Endothelial cell of umbilical vein (primary cell): ENCODE measurements at regions not wholly inside any gene's neighbourhood (a gene's known extent, or its start where the extent isn't known, plus 50 kb on each side); places are given as distances from the start of the nearest gene placed in this dataset.

ENCODE experiments used
- BruUV-seq: library from RNA; stranded (reverse); fragments of 400-500 nt; replicated peaks from 2 replicates; lab custom pipeline; 2021; lab: Mats Ljungman, UMichigan
- CTCF ChIA-PET: fragments of 300-600, 350-600 bp; sonication (Branson Sonifier 250); formaldehyde crosslinking; loops from one replicate; lab custom pipeline; 2021; ENCODE audit warnings: antibody characterized with exemption, inconsistent platforms; lab: Charles Lee
- POLR2A ChIA-PET: fragments of 300-600, 350-600 bp; sonication (Branson Sonifier 250); formaldehyde crosslinking; loops from one replicate; lab custom pipeline; 2021; ENCODE audit warnings: antibody characterized with exemption, inconsistent platforms; lab: Charles Lee
- DNase-seq: peaks from one replicate; pipeline ENCODE4 v3.0.0-alpha.2; 2011; ENCODE audit warnings: low read depth, low spot score
- FAIRE-seq: peaks from 2 replicates; lab custom pipeline; 2011; peaks lifted over from hg19 to GRCh38; lab: Jason Lieb, UNC
- H2AFZ ChIP-seq: 2 replicates; pipeline ENCODE4 v1.6.0; 2012; ENCODE audit warnings: low read depth, low read length, control low read depth, inconsistent platforms
- H3K27ac ChIP-seq: 2 replicates; pipeline ENCODE4 v1.5.1; 2011; ENCODE audit warnings: low read depth, mild to moderate bottlenecking, control low read depth, low read length, moderate library complexity; ENCODE audit not compliant: insufficient read depth
- H3K27me3 ChIP-seq, 2 experiments: 2 replicates each; pipeline versions ENCODE4 v1.6.0 to v1.6.1; 2011; ENCODE audit warnings: low read length in 2 of 2, mixed read lengths in 1 of 2; ENCODE audit not compliant: control insufficient read depth in 2 of 2, insufficient read depth in 2 of 2
- H3K36me3 ChIP-seq, 2 experiments: 2 replicates in 1 of 2; 3 replicates in 1 of 2; pipeline ENCODE4 v1.5.1; 2011; ENCODE audit warnings: low read length in 2 of 2, mild to moderate bottlenecking in 1 of 2, moderate library complexity in 1 of 2; ENCODE audit not compliant: control insufficient read depth in 2 of 2, insufficient read depth in 2 of 2; ENCODE audit errors: extremely low read depth in 1 of 2
- H3K4me1 ChIP-seq: 3 replicates; pipeline ENCODE4 v1.5.1; 2011; ENCODE audit warnings: mild to moderate bottlenecking, low read length; ENCODE audit not compliant: control insufficient read depth, insufficient read depth; ENCODE audit errors: extremely low read depth
- H3K4me2 ChIP-seq: 2 replicates; pipeline ENCODE4 v1.6.1; 2011; ENCODE audit warnings: low read length, control low read depth, mixed read lengths; ENCODE audit not compliant: insufficient read depth
- H3K4me3 ChIP-seq, 3 experiments: fragments of 200-600 bp in 1 of 3; sonication (generic), shearing (Covaris generic) in 1 of 3; replicated peaks in 1 of 3; 2 replicates each; pipeline ENCODE4 v1.5.1; 2011 to 2016; ENCODE audit warnings: control low read depth in 3 of 3, low read length in 3 of 3, mild to moderate bottlenecking in 2 of 3, inconsistent platforms in 1 of 3, low read depth in 1 of 3, moderate library complexity in 1 of 3; ENCODE audit not compliant: insufficient read depth in 1 of 3
- H3K79me2 ChIP-seq: 2 replicates; pipeline ENCODE4 v1.6.0; 2012; ENCODE audit warnings: low read length, inconsistent platforms; ENCODE audit not compliant: control insufficient read depth, insufficient read depth
- H3K9ac ChIP-seq: replicated peaks from 2 replicates; pipeline ENCODE3; 2011; ENCODE audit warnings: low read length, control low read depth; ENCODE audit not compliant: insufficient read depth; ENCODE audit errors: extremely low read depth
- H3K9me1 ChIP-seq: replicated peaks from 3 replicates; pipeline ENCODE4 v1.6.0; 2011; ENCODE audit warnings: mild to moderate bottlenecking, low read length; ENCODE audit not compliant: control insufficient read depth, insufficient read depth; ENCODE audit errors: extremely low read depth
- H3K9me3 ChIP-seq: replicated peaks from 2 replicates; pipeline ENCODE4 v1.5.1; 2012; ENCODE audit warnings: low read length, inconsistent platforms; ENCODE audit not compliant: control insufficient read depth, insufficient read depth
- H4K20me1 ChIP-seq: replicated peaks from 2 replicates; pipeline ENCODE3; 2011; ENCODE audit warnings: mild to moderate bottlenecking, low read length; ENCODE audit not compliant: control insufficient read depth, insufficient read depth; ENCODE audit errors: extremely low read depth
- EZH2 ChIP-seq: IDR thresholded peaks from 2 replicates; pipeline ENCODE4 v1.6.1; 2012; ENCODE audit warnings: borderline replicate concordance, low read depth, mild to moderate bottlenecking, moderate library complexity, low read length, inconsistent platforms; ENCODE audit not compliant: severe bottlenecking
- FOS ChIP-seq: IDR thresholded peaks from 2 replicates; pipeline ENCODE4 v1.6.1; 2011; ENCODE audit warnings: mild to moderate bottlenecking, low read length, moderate library complexity, borderline replicate concordance; ENCODE audit not compliant: insufficient read depth
- GATA2 ChIP-seq: IDR thresholded peaks from 2 replicates; pipeline ENCODE4 v1.7.0; 2011; ENCODE audit warnings: low read depth, mild to moderate bottlenecking, moderate library complexity, mixed read lengths, low read length; ENCODE audit not compliant: insufficient read length, insufficient read depth
- JUN ChIP-seq: IDR thresholded peaks from 2 replicates; pipeline ENCODE4 v1.6.1; 2011; ENCODE audit warnings: borderline replicate concordance, low read depth; ENCODE audit not compliant: insufficient read length, insufficient read depth
- MYC ChIP-seq: IDR thresholded peaks from one replicate; pipeline ENCODE4 v1.6.1; 2011; ENCODE audit warnings: mild to moderate bottlenecking, low read depth, low read length
- POLR2A ChIP-seq: IDR thresholded peaks from 2 replicates; pipeline ENCODE4 v1.6.1; 2012; ENCODE audit warnings: low read depth, mild to moderate bottlenecking, control low read depth, low read length
- POLR2AphosphoS5 ChIP-seq: IDR thresholded peaks from 2 replicates; pipeline ENCODE4 v1.6.1; 2012; ENCODE audit warnings: low read depth, mild to moderate bottlenecking, control low read depth, low read length, moderate library complexity; ENCODE audit not compliant: insufficient read depth
- dilution Hi-C: fragments of 300-500 bp; cut with MboI; formaldehyde crosslinking; loops from one replicate; pipeline ENCODE4 v1.15.0; 2019; ENCODE audit warnings: low sequenced_read_pairs; ENCODE audit not compliant: extremely low pct_ligation_motif_present
- intact Hi-C: fragments of 100-400 bp; cut with micrococcal nuclease; formaldehyde crosslinking; loops from one replicate; pipeline ENCODE4 v1.10.0; 2022
- TF ChIP-seq, protein P1 (sequence below): IDR thresholded peaks from 2 replicates; pipeline ENCODE4 v1.6.1; 2011; ENCODE audit not compliant: insufficient read depth, insufficient read length
- TF ChIP-seq, protein P2 (sequence below), 2 donors: IDR thresholded peaks; 1 replicate in 1 of 2; 2 replicates in 1 of 2; pipeline ENCODE4 v1.5.1; 2011; ENCODE audit warnings: low read length in 2 of 2, mild to moderate bottlenecking in 2 of 2, moderate library complexity in 2 of 2, control low read depth in 1 of 2, inconsistent platforms in 1 of 2, low read depth in 1 of 2; ENCODE audit not compliant: insufficient read depth in 1 of 2; ENCODE audit errors: extremely low read depth in 1 of 2

DNA sequence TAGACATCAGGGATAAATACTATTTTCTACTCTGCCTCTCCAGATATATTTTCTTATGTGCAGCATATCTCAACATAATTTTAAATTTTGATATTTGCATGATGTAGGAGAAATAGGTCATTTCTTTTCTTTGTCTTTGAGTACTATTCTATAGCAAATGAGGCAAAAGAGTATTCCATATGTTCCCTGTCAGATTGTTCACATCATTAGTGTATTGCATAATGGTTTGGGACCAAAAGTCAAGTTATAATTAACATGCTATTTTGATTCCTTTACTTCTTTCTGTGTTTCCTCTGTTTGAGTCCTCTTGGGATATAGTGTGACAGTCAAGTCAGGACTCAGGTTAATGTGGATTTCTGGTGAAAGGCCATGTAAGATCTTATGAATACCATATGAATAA, 864.6 kb upstream of the FBXO33 start:
- FAIRE-seq (no peak), DNase-seq (no peak)
- intact Hi-C loops: no loop called here
- ChIA-PET CTCF (no interaction called here), POLR2A (no interaction called here)
- no TSS peak for BruUV-seq
- Histone ChIP-seq H3K4me1 (no peaks in the 10 kb centered on the region), H3K27ac (no peak overlapping the region), H3K27me3 (no peaks in the 10 kb centered on the region), H3K9me1 (no peaks in the 10 kb centered on the region), H3K9me3 (no peaks in the 10 kb centered on the region), H3K9ac (no peak overlapping the region), H2AFZ (no peak overlapping the region), H3K4me2 (no peak overlapping the region), H3K4me3 (no peak overlapping the region), H4K20me1 (no peaks in the 10 kb centered on the region), H3K79me2 (no peaks in the 10 kb centered on the region), H3K36me3 (no peaks in the 10 kb centered on the region)
- dilution Hi-C loops: no loop called here
- TF ChIP-seq EZH2: no peak
- no peak for TF ChIP-seq POLR2A
- no peak for TF ChIP-seq GATA2
- no peak for TF ChIP-seq FOS
- TF ChIP-seq MYC: no peak
- no peak for TF ChIP-seq JUN
- no peak for TF ChIP-seq POLR2AphosphoS5
- TF ChIP-seq, protein P1, sequence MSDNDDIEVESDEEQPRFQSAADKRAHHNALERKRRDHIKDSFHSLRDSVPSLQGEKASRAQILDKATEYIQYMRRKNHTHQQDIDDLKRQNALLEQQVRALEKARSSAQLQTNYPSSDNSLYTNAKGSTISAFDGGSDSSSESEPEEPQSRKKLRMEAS: no peak
- TF ChIP-seq, protein P2, sequence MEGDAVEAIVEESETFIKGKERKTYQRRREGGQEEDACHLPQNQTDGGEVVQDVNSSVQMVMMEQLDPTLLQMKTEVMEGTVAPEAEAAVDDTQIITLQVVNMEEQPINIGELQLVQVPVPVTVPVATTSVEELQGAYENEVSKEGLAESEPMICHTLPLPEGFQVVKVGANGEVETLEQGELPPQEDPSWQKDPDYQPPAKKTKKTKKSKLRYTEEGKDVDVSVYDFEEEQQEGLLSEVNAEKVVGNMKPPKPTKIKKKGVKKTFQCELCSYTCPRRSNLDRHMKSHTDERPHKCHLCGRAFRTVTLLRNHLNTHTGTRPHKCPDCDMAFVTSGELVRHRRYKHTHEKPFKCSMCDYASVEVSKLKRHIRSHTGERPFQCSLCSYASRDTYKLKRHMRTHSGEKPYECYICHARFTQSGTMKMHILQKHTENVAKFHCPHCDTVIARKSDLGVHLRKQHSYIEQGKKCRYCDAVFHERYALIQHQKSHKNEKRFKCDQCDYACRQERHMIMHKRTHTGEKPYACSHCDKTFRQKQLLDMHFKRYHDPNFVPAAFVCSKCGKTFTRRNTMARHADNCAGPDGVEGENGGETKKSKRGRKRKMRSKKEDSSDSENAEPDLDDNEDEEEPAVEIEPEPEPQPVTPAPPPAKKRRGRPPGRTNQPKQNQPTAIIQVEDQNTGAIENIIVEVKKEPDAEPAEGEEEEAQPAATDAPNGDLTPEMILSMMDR (IDR thresholded peaks at IDR 0.05; ENCODE audit: extremely low read depth in 1 of 2, insufficient read depth in 1 of 2, low read depth in 1 of 2, low read length in 2 of 2): no peak
